Stimulated activated CD4-positive, alpha-beta T cell treated with anti-CD3 and anti-CD28 coated beads, TNF-alpha, amount 100 ng/mL, for 4 hours (primary cell): ENCODE measurements at regions not wholly inside any gene's neighbourhood (a gene's known extent, or its start where the extent isn't known, plus 50 kb on each side); places are given as distances from the start of the nearest gene placed in this dataset.

Experiments used
- DNase-seq, 3 experiments: peaks; one replicate each; pipeline ENCODE4 v3.0.0-alpha.2; 2020; ENCODE audit warnings: low read depth in 3 of 3

GRCh38 chr2:240297256-240298116 is 138.0 kb upstream of the GPC1 start:
- no peak for DNase-seq

- no peak for DNase-seq
Measured at GRCh38 chr2:240298117-240298790, 137.2 kb upstream of the GPC1 start.

- no peak for DNase-seq
Measured at GRCh38 chr2:240298803-240299709, 136.4 kb upstream of the GPC1 start.

GRCh38 chr2:240299710-240300068 is 135.8 kb upstream of the GPC1 start:
- DNase-seq, result no peak

- DNase-seq, result no peak
Measured at GRCh38 chr2:240300261-240300821, 135.1 kb upstream of the GPC1 start.

- no peak for DNase-seq
Measured at GRCh38 chr2:240300840-240301239, 134.6 kb upstream of the GPC1 start.

- DNase-seq, result no peak
Measured at GRCh38 chr2:240301256-240301795, 134.1 kb upstream of the GPC1 start.

GRCh38 chr2:240302041-240302440 is 133.4 kb upstream of the GPC1 start:
- DNase-seq, result no peak

GRCh38 chr2:240302933-240303595 is 132.4 kb upstream of the GPC1 start:
- DNase-seq, result no peak

GRCh38 chr2:240303896-240304745 is 131.3 kb upstream of the GPC1 start:
- no peak for DNase-seq

- DNase-seq, result no peak
Measured at GRCh38 chr2:240304746-240305161, 130.7 kb upstream of the GPC1 start.

GRCh38 chr2:240305369-240305962 is 130.0 kb upstream of the GPC1 start:
- no peak for DNase-seq

- DNase-seq, result no peak
Measured at GRCh38 chr2:240306185-240306584, 129.3 kb upstream of the GPC1 start.

GRCh38 chr2:240308111-240308651 is 127.3 kb upstream of the GPC1 start:
- no peak for DNase-seq

- DNase-seq, result no peak
Measured at GRCh38 chr2:240309214-240309613, 126.2 kb upstream of the GPC1 start.

- no peak for DNase-seq
Measured at GRCh38 chr2:240310201-240310600, 125.3 kb upstream of the GPC1 start.

- DNase-seq, result no peak
Measured at GRCh38 chr2:240310645-240311044, 124.8 kb upstream of the GPC1 start.

GRCh38 chr2:240311821-240312220 is 123.6 kb upstream of the GPC1 start:
- no peak for DNase-seq

GRCh38 chr2:240319221-240319854 is 116.1 kb upstream of the GPC1 start:
- DNase-seq, result no peak
